WTC11 (cell line): ENCODE measurements at regions not wholly inside any gene's neighbourhood (a gene's known extent, or its start where the extent isn't known, plus 50 kb on each side); places are given as distances from the start of the nearest gene placed in this dataset.

Source experiments
- ATAC-seq: fragments of 200-7000 bp; cut with Tn5 transposase; 2 replicates; pipeline ENCODE4 v1.10.0; 2021; ENCODE audit warnings: mild to moderate bottlenecking, moderate library complexity
- CTCF ChIA-PET: fragments of 300-600 bp; sonication (Branson Sonifier 250); formaldehyde crosslinking; loops from one replicate; lab custom pipeline; 2021; ENCODE audit warnings: antibody characterized with exemption; lab: Charles Lee
- POLR2A ChIA-PET: fragments of 350-600 bp; sonication (Branson Sonifier 250); formaldehyde crosslinking; loops from one replicate; lab custom pipeline; 2021; ENCODE audit warnings: antibody characterized with exemption; lab: Charles Lee
- DNase-seq: peaks from one replicate; pipeline ENCODE4 v3.0.0; 2021; ENCODE audit warnings: low spot score
- H3K27ac Mint-ChIP-seq: 2 replicates; pipeline ENCODE4 v1.8.0; 2021; ENCODE audit warnings: mixed read lengths
- H3K27me3 Mint-ChIP-seq: 2 replicates; pipeline ENCODE4 v1.8.0; 2021; ENCODE audit warnings: low read depth, mild to moderate bottlenecking, moderate library complexity, mixed read lengths
- H3K36me3 Mint-ChIP-seq: 2 replicates; pipeline ENCODE4 v1.8.0; 2021; ENCODE audit warnings: mixed read lengths
- H3K4me1 Mint-ChIP-seq: 2 replicates; pipeline ENCODE4 v1.8.0; 2022; ENCODE audit warnings: mixed read lengths
- H3K4me3 Mint-ChIP-seq: 2 replicates; pipeline ENCODE4 v1.8.0; 2021; ENCODE audit warnings: mild to moderate bottlenecking, moderate library complexity, mixed read lengths
- H3K9me3 Mint-ChIP-seq: 2 replicates; pipeline ENCODE4 v1.8.0; 2021; ENCODE audit warnings: mixed read lengths
- CREB1 ChIP-seq: sonication (generic); formaldehyde crosslinking; IDR thresholded peaks from 2 replicates; pipeline ENCODE4 v1.8.0; 2023; ENCODE audit warnings: mild to moderate bottlenecking, missing genetic modification reagents
- CREM ChIP-seq: sonication (generic); formaldehyde crosslinking; IDR thresholded peaks from 2 replicates; pipeline ENCODE4 v1.8.1; 2022; ENCODE audit warnings: mild to moderate bottlenecking, missing genetic modification reagents, moderate library complexity
- FOXK1 ChIP-seq: sonication (generic); formaldehyde crosslinking; IDR thresholded peaks from 2 replicates; pipeline ENCODE4 v1.8.0; 2022; ENCODE audit warnings: mild to moderate bottlenecking, moderate library complexity, missing genetic modification reagents
- OVOL2 ChIP-seq: fragments of 250-450 bp; sonication (Bioruptor Pico); IDR thresholded peaks from 2 replicates; pipeline ENCODE4 v1.9.0; 2021; ENCODE audit warnings: mild to moderate bottlenecking, borderline replicate concordance
- RELA ChIP-seq: sonication (generic); formaldehyde crosslinking; IDR thresholded peaks from 2 replicates; pipeline ENCODE4 v1.8.1; 2022; ENCODE audit warnings: missing genetic modification reagents, mild to moderate bottlenecking, borderline replicate concordance
- SMAD3 ChIP-seq: sonication (generic); formaldehyde crosslinking; IDR thresholded peaks from 2 replicates; pipeline ENCODE4 v1.8.0; 2022; ENCODE audit warnings: missing genetic modification reagents, mild to moderate bottlenecking, borderline replicate concordance
- ZNF317 ChIP-seq: sonication (generic); formaldehyde crosslinking; IDR thresholded peaks from 2 replicates; pipeline ENCODE4 v1.8.1; 2023; ENCODE audit warnings: low read depth, mild to moderate bottlenecking, moderate library complexity, missing genetic modification reagents, borderline replicate concordance
- ZNF396 ChIP-seq: fragments of 250-450 bp; sonication (Bioruptor Pico); IDR thresholded peaks from 2 replicates; pipeline ENCODE4 v1.8.0; 2021; ENCODE audit warnings: mild to moderate bottlenecking, moderate library complexity, borderline replicate concordance
- TF ChIP-seq, protein P1 (sequence below): sonication (generic); formaldehyde crosslinking; IDR thresholded peaks from 2 replicates; pipeline ENCODE4 v1.8.1; 2022; ENCODE audit warnings: low read depth, mild to moderate bottlenecking, moderate library complexity, missing genetic modification reagents, borderline replicate concordance
- TF ChIP-seq, protein P2 (sequence below): sonication (generic); formaldehyde crosslinking; IDR thresholded peaks from 2 replicates; pipeline ENCODE4 v1.8.1; 2023; ENCODE audit warnings: mild to moderate bottlenecking, missing genetic modification reagents, borderline replicate concordance
- TF ChIP-seq, protein P3 (sequence below): sonication (generic); formaldehyde crosslinking; IDR thresholded peaks from 2 replicates; pipeline ENCODE4 v1.8.0; 2022; ENCODE audit warnings: mild to moderate bottlenecking, missing genetic modification reagents
- TF ChIP-seq, protein P4 (sequence below): sonication (generic); formaldehyde crosslinking; conservative IDR thresholded peaks from 2 replicates; pipeline ENCODE4 v1.8.1; 2022; ENCODE audit warnings: mild to moderate bottlenecking, missing genetic modification reagents

DNA sequence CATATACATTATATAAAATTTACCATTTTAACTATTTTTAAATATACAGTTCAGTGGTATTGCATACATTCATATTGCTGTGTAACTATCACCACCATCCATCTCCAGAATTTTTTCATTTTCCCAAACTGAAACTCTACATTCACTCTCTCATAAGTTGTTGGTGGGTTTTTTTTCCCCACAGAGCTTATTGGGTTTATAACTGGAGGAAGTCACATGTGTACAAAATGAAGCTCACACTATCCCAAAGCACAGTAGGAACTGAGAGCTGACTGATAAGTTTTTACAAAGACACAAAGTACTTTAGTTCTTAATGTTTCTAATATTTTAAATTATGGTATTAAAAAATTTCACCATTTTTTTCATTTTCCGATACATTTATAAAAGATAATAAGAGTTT is 78.8 kb upstream of the TNFAIP3 start:
- TF ChIP-seq SMAD3 (no peak), OVOL2 (no peak)
- TF ChIP-seq, protein P1, sequence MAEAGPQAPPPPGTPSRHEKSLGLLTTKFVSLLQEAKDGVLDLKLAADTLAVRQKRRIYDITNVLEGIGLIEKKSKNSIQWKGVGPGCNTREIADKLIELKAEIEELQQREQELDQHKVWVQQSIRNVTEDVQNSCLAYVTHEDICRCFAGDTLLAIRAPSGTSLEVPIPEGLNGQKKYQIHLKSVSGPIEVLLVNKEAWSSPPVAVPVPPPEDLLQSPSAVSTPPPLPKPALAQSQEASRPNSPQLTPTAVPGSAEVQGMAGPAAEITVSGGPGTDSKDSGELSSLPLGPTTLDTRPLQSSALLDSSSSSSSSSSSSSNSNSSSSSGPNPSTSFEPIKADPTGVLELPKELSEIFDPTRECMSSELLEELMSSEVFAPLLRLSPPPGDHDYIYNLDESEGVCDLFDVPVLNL (CRISPR knock-in tag) = no peak
- no peaks in the 10 kb centered on the region for H3K4me1 Mint-ChIP-seq
- no peak for ATAC-seq
- no peak for DNase-seq
- POLR2A ChIA-PET = no interaction called here
- no peak overlapping the region for H3K4me3 Mint-ChIP-seq
- H3K27me3 Mint-ChIP-seq = no peaks in the 10 kb centered on the region
- H3K36me3 Mint-ChIP-seq = no peaks in the 10 kb centered on the region
- peaks cover 8% of the 10 kb centered on the region for H3K9me3 Mint-ChIP-seq
- no peak overlapping the region for H3K27ac Mint-ChIP-seq
- CTCF ChIA-PET = no interaction called here

DNA sequence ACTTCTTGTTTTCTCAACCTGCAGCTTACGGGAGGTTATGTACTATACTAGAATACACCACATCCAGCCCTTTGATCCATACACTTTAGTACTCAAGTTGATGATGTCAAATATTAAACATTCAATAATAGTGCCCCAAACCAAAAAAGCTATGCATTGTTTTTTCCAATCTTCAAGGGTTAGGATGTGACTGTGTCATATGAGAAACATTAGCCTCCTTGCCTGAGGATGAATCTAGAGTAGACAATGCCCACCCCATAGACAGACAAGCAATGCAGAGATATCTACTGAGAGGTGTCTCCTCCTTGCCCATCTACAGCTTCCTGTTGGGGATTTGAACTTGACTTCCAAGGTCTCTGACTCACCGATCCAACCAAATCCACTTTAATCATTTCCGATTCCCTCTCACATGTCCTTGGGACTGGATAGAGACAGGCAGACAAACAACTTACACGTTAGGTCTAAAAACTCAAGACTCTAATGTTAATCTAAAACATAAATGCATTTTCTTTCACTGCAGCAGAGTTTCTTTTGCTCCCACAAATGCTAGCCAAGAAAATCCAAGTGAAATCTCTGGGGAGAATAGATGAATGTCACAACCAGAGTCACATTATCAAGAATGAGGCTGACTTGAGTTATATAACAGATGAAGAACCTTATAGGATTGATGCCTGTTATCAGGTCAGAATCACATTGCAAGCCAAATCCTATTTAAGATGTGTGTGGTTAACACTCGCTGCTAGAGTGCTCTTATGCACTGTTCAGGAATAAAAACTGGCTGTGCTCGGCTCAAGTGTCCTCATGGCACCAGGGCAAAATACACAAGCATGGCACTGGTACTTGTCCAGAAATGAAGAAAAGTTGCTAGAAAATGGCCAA is 75.5 kb upstream of the TNFAIP3 start:
- Mint-ChIP-seq H3K4me3 (no peak overlapping the region), H3K27me3 (no peaks in the 10 kb centered on the region), H3K36me3 (no peaks in the 10 kb centered on the region), H3K4me1 (peaks cover 6% of the 10 kb centered on the region; the same call in 1 of the 2 replicates), H3K9me3 (peaks cover 8% of the 10 kb centered on the region), H3K27ac (no peak overlapping the region)
- DNase-seq (no peak), ATAC-seq (no peak)
- TF ChIP-seq RELA (CRISPR knock-in tag) (no peak), ZNF317 (CRISPR knock-in tag) (no peak)
- ChIA-PET POLR2A (interaction anchor here (0.6 kb wide), 1 partner anchor 18 kb away, joined by 4 read pairs; no protein-coding TSS in a partner anchor), CTCF (interaction anchor here (1.8 kb wide), 1 partner anchor 8 kb away, joined by 6 read pairs; no protein-coding TSS in a partner anchor)

DNA sequence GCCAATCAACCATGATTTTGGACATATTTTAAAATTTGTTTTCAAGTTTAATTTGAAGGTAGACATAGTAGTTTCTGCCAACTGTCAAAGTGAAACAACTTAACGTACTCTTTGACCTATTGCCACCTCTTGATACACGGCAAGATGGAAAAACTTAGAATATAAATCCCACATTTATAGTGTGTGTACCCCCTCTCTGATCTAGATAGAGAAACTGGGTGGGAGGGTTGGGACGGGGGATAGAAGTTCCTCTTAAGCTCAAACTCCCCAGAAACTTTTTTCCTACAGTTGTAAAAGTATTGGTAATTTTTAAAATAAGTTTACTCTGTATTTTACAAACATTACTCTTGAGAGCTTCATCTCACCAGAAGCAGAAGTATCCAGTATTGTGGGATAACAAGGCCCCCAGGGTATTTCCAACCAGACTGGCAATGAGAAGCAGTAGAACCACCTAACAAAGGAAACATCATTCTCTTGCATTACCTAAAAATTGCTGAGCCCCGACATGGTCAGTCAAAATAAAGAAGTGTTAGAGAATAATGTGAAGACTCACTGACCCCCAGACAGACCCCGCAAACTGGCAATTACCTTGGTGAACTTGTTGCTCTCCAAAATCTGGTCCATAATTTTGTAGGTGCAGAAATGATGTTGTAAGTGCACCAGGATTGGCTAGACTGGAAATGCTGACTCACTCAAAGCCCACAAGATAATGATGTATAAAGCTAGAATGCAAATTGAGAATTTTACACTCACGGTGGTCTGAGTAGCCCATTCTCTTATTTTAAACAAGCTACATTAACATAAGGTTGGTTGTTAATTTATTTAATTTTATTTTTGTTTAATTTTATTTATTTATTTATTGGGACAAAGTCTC is 74.7 kb upstream of the TNFAIP3 start:
- peaks cover 8% of the 10 kb centered on the region for H3K9me3 Mint-ChIP-seq
- no peak for DNase-seq
- TF ChIP-seq ZNF317 (CRISPR knock-in tag) = no peak
- no peak for TF ChIP-seq ZNF396
- TF ChIP-seq, protein P2, sequence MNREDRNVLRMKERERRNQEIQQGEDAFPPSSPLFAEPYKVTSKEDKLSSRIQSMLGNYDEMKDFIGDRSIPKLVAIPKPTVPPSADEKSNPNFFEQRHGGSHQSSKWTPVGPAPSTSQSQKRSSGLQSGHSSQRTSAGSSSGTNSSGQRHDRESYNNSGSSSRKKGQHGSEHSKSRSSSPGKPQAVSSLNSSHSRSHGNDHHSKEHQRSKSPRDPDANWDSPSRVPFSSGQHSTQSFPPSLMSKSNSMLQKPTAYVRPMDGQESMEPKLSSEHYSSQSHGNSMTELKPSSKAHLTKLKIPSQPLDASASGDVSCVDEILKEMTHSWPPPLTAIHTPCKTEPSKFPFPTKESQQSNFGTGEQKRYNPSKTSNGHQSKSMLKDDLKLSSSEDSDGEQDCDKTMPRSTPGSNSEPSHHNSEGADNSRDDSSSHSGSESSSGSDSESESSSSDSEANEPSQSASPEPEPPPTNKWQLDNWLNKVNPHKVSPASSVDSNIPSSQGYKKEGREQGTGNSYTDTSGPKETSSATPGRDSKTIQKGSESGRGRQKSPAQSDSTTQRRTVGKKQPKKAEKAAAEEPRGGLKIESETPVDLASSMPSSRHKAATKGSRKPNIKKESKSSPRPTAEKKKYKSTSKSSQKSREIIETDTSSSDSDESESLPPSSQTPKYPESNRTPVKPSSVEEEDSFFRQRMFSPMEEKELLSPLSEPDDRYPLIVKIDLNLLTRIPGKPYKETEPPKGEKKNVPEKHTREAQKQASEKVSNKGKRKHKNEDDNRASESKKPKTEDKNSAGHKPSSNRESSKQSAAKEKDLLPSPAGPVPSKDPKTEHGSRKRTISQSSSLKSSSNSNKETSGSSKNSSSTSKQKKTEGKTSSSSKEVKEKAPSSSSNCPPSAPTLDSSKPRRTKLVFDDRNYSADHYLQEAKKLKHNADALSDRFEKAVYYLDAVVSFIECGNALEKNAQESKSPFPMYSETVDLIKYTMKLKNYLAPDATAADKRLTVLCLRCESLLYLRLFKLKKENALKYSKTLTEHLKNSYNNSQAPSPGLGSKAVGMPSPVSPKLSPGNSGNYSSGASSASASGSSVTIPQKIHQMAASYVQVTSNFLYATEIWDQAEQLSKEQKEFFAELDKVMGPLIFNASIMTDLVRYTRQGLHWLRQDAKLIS (CRISPR knock-in tag) = no peak
- no peak for TF ChIP-seq FOXK1 (CRISPR knock-in tag)
- no peak for TF ChIP-seq CREM
- no peak for TF ChIP-seq CREB1 (CRISPR knock-in tag)
- TF ChIP-seq, protein P3, sequence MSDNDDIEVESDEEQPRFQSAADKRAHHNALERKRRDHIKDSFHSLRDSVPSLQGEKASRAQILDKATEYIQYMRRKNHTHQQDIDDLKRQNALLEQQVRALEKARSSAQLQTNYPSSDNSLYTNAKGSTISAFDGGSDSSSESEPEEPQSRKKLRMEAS (CRISPR knock-in tag) = no peak
- TF ChIP-seq, protein P4, sequence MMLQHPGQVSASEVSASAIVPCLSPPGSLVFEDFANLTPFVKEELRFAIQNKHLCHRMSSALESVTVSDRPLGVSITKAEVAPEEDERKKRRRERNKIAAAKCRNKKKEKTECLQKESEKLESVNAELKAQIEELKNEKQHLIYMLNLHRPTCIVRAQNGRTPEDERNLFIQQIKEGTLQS = no peak
- no peaks in the 10 kb centered on the region for H3K27me3 Mint-ChIP-seq
- no peak overlapping the region for H3K27ac Mint-ChIP-seq
- H3K36me3 Mint-ChIP-seq = no peaks in the 10 kb centered on the region
- H3K4me3 Mint-ChIP-seq = no peak overlapping the region
- peaks cover 6% of the 10 kb centered on the region; the same call in 1 of the 2 replicates for H3K4me1 Mint-ChIP-seq
- ChIA-PET CTCF (no interaction called here), POLR2A (no interaction called here)
- ATAC-seq = no peak
